ENCODE measurements at regions not wholly inside any gene's neighbourhood (a gene's known extent, or its start where the extent isn't known, plus 50 kb on each side); places are given as distances from the start of the nearest gene placed in this dataset.

GRCh38 chr4:133385161-133385954 is 236.3 kb downstream of the PCDH10 start:
- no peaks in the 10 kb centered on the region for H3K4me1 ChIP-seq (ENCODE audit: control insufficient read depth, insufficient read depth, low read length)
- no peak overlapping the region for H3K4me3 ChIP-seq (ENCODE audit: low read length)
- WGBS (ENCODE audit: insufficient coverage): 94% methylated on average over 22 of the region's 23 CpGs
- H3K9me3 ChIP-seq (replicated peaks; ENCODE audit: control insufficient read depth, low read depth, low read length): no peaks in the 10 kb centered on the region
- H3K36me3 ChIP-seq (ENCODE audit: control insufficient read depth, insufficient read depth, low read length): no peaks in the 10 kb centered on the region
- no peak overlapping the region for H3K27ac ChIP-seq (ENCODE audit: low read length)
- H3K27me3 ChIP-seq (ENCODE audit: control insufficient read depth, insufficient read depth, low read length): no peaks in the 10 kb centered on the region
- no peak for DNase-seq

GRCh38 chr4:133379681-133380438 is 230.8 kb downstream of the PCDH10 start:
- H3K4me3 ChIP-seq (ENCODE audit: low read length): no peak overlapping the region
- no peaks in the 10 kb centered on the region for H3K9me3 ChIP-seq (replicated peaks; ENCODE audit: control insufficient read depth, low read depth, low read length)
- 90% methylated on average over 17 of the region's 22 CpGs for WGBS (ENCODE audit: insufficient coverage)
- H3K27me3 ChIP-seq (ENCODE audit: control insufficient read depth, insufficient read depth, low read length): no peaks in the 10 kb centered on the region
- H3K27ac ChIP-seq (ENCODE audit: low read length): no peak overlapping the region
- no peaks in the 10 kb centered on the region for H3K36me3 ChIP-seq (ENCODE audit: control insufficient read depth, insufficient read depth, low read length)
- H3K4me1 ChIP-seq (ENCODE audit: control insufficient read depth, insufficient read depth, low read length): no peaks in the 10 kb centered on the region
- DNase-seq: no peak

- WGBS (ENCODE audit: insufficient coverage): 100% methylated on average over 1 of the region's 2 CpGs
- H3K27ac ChIP-seq (ENCODE audit: low read length): no peak overlapping the region
- no peak for DNase-seq
Measured at GRCh38 chr4:133377286-133377685, 228.2 kb downstream of the PCDH10 start.

GRCh38 chr4:133372699-133373098 is 223.6 kb downstream of the PCDH10 start:
- Histone ChIP-seq H3K4me1 (ENCODE audit: control insufficient read depth, insufficient read depth, low read length) (no peaks in the 10 kb centered on the region), H3K9me3 (replicated peaks; ENCODE audit: control insufficient read depth, low read depth, low read length) (no peaks in the 10 kb centered on the region), H3K36me3 (ENCODE audit: control insufficient read depth, insufficient read depth, low read length) (no peaks in the 10 kb centered on the region), H3K27me3 (ENCODE audit: control insufficient read depth, insufficient read depth, low read length) (no peaks in the 10 kb centered on the region), H3K27ac (ENCODE audit: low read length) (no peak overlapping the region), H3K4me3 (ENCODE audit: low read length) (no peak overlapping the region)
- DNase-seq: no peak
- no CpG with 5 or more reads among the region's 2 CpGs for WGBS (ENCODE audit: insufficient coverage)

More at GRCh38 chr4:133377286-133377685, 228.2 kb downstream of the PCDH10 start:
- Histone ChIP-seq H3K9me3 (replicated peaks; ENCODE audit: control insufficient read depth, low read depth, low read length) (no peaks in the 10 kb centered on the region), H3K4me1 (ENCODE audit: control insufficient read depth, insufficient read depth, low read length) (no peaks in the 10 kb centered on the region), H3K36me3 (ENCODE audit: control insufficient read depth, insufficient read depth, low read length) (no peaks in the 10 kb centered on the region), H3K4me3 (ENCODE audit: low read length) (no peak overlapping the region), H3K27me3 (ENCODE audit: control insufficient read depth, insufficient read depth, low read length) (no peaks in the 10 kb centered on the region)

GRCh38 chr4:133355633-133356032 is 206.5 kb downstream of the PCDH10 start:
- WGBS (ENCODE audit: insufficient coverage): no CpG with 5 or more reads among the region's 3 CpGs
- Histone ChIP-seq H3K27ac (ENCODE audit: low read length) (no peak overlapping the region), H3K27me3 (ENCODE audit: control insufficient read depth, insufficient read depth, low read length) (no peaks in the 10 kb centered on the region), H3K36me3 (ENCODE audit: control insufficient read depth, insufficient read depth, low read length) (no peaks in the 10 kb centered on the region), H3K4me3 (ENCODE audit: low read length) (no peak overlapping the region), H3K4me1 (ENCODE audit: control insufficient read depth, insufficient read depth, low read length) (no peaks in the 10 kb centered on the region), H3K9me3 (replicated peaks; ENCODE audit: control insufficient read depth, low read depth, low read length) (no peaks in the 10 kb centered on the region)
- DNase-seq: no peak

GRCh38 chr4:133347409-133347808 is 198.3 kb downstream of the PCDH10 start:
- Histone ChIP-seq H3K36me3 (ENCODE audit: control insufficient read depth, insufficient read depth, low read length) (no peaks in the 10 kb centered on the region), H3K4me1 (ENCODE audit: control insufficient read depth, insufficient read depth, low read length) (no peaks in the 10 kb centered on the region), H3K9me3 (replicated peaks; ENCODE audit: control insufficient read depth, low read depth, low read length) (peaks cover 2% of the 10 kb centered on the region), H3K27ac (ENCODE audit: low read length) (no peak overlapping the region), H3K4me3 (ENCODE audit: low read length) (no peak overlapping the region), H3K27me3 (ENCODE audit: control insufficient read depth, insufficient read depth, low read length) (no peaks in the 10 kb centered on the region)
- no peak for DNase-seq
- WGBS (ENCODE audit: insufficient coverage): no CpG with 5 or more reads among the region's 1 CpG

- DNase-seq: no peak
- no peaks in the 10 kb centered on the region for H3K9me3 ChIP-seq (replicated peaks; ENCODE audit: control insufficient read depth, low read depth, low read length)
- no peak overlapping the region for H3K4me3 ChIP-seq (ENCODE audit: low read length)
- no peak overlapping the region for H3K27ac ChIP-seq (ENCODE audit: low read length)
- H3K4me1 ChIP-seq (ENCODE audit: control insufficient read depth, insufficient read depth, low read length): no peaks in the 10 kb centered on the region
- WGBS (ENCODE audit: insufficient coverage): no CpG with 5 or more reads among the region's 1 CpG
- H3K36me3 ChIP-seq (ENCODE audit: control insufficient read depth, insufficient read depth, low read length): no peaks in the 10 kb centered on the region
- H3K27me3 ChIP-seq (ENCODE audit: control insufficient read depth, insufficient read depth, low read length): no peaks in the 10 kb centered on the region
Measured at GRCh38 chr4:133324491-133324890, 175.4 kb downstream of the PCDH10 start.

GRCh38 chr4:133323670-133324069 is 174.6 kb downstream of the PCDH10 start:
- Histone ChIP-seq H3K4me1 (ENCODE audit: control insufficient read depth, insufficient read depth, low read length) (no peaks in the 10 kb centered on the region), H3K36me3 (ENCODE audit: control insufficient read depth, insufficient read depth, low read length) (no peaks in the 10 kb centered on the region), H3K27me3 (ENCODE audit: control insufficient read depth, insufficient read depth, low read length) (no peaks in the 10 kb centered on the region), H3K4me3 (ENCODE audit: low read length) (no peak overlapping the region), H3K27ac (ENCODE audit: low read length) (no peak overlapping the region), H3K9me3 (replicated peaks; ENCODE audit: control insufficient read depth, low read depth, low read length) (no peaks in the 10 kb centered on the region)
- DNase-seq: no peak
- 68% methylated on average over 2 of the region's 3 CpGs for WGBS (ENCODE audit: insufficient coverage)

- WGBS (ENCODE audit: insufficient coverage): no CpG with 5 or more reads among the region's 2 CpGs
- peak; percentile 20 for DNase-seq
- H3K9me3 ChIP-seq (replicated peaks; ENCODE audit: control insufficient read depth, low read depth, low read length): no peaks in the 10 kb centered on the region
- no peaks in the 10 kb centered on the region for H3K36me3 ChIP-seq (ENCODE audit: control insufficient read depth, insufficient read depth, low read length)
- no peaks in the 10 kb centered on the region for H3K27me3 ChIP-seq (ENCODE audit: control insufficient read depth, insufficient read depth, low read length)
- no peaks in the 10 kb centered on the region for H3K4me1 ChIP-seq (ENCODE audit: control insufficient read depth, insufficient read depth, low read length)
- H3K27ac ChIP-seq (ENCODE audit: low read length): no peak overlapping the region
- no peak overlapping the region for H3K4me3 ChIP-seq (ENCODE audit: low read length)
Measured at GRCh38 chr4:133320576-133321170, 171.6 kb downstream of the PCDH10 start.

GRCh38 chr4:133316909-133317308 is 167.8 kb downstream of the PCDH10 start:
- H3K4me1 ChIP-seq (ENCODE audit: control insufficient read depth, insufficient read depth, low read length): no peaks in the 10 kb centered on the region
- H3K27ac ChIP-seq (ENCODE audit: low read length): no peak overlapping the region
- H3K4me3 ChIP-seq (ENCODE audit: low read length): no peak overlapping the region
- WGBS (ENCODE audit: insufficient coverage): 86% methylated on average over 1 of the region's 5 CpGs
- no peak for DNase-seq
- no peaks in the 10 kb centered on the region for H3K9me3 ChIP-seq (replicated peaks; ENCODE audit: control insufficient read depth, low read depth, low read length)
- H3K27me3 ChIP-seq (ENCODE audit: control insufficient read depth, insufficient read depth, low read length): no peaks in the 10 kb centered on the region
- no peaks in the 10 kb centered on the region for H3K36me3 ChIP-seq (ENCODE audit: control insufficient read depth, insufficient read depth, low read length)
